H1 (cell line): ENCODE measurements at regions not wholly inside any gene's neighbourhood (a gene's known extent, or its start where the extent isn't known, plus 50 kb on each side); places are given as distances from the start of the nearest gene placed in this dataset.

Experiments used
- CBX8 ChIP-seq: fragments of 300-800, 300-1000 bp; sonication (generic); IDR thresholded peaks from 2 replicates; pipeline ENCODE4 v1.7.1; 2016; ENCODE audit warnings: low read depth, low read length, borderline replicate concordance
- CHD2 ChIP-seq: IDR thresholded peaks from 2 replicates; pipeline ENCODE4 v1.6.1; 2012; ENCODE audit warnings: low read length, improper control_type of control experiment
- CHD7 ChIP-seq: fragments of 300-600 bp; sonication (generic); IDR thresholded peaks from 2 replicates; pipeline ENCODE4 v1.7.1; 2012; ENCODE audit warnings: low read length, moderate library complexity, mild to moderate bottlenecking, inconsistent platforms; ENCODE audit not compliant: insufficient replicate concordance
- EP300 ChIP-seq, 2 experiments: IDR thresholded peaks; 1 replicate in 1 of 2; 2 replicates in 1 of 2; pipeline ENCODE4 v1.6.1; 2011 to 2012; ENCODE audit warnings: low read depth in 2 of 2, low read length in 2 of 2, mild to moderate bottlenecking in 2 of 2, borderline replicate concordance in 1 of 2, inconsistent platforms in 1 of 2, moderate library complexity in 1 of 2

- TF ChIP-seq CHD7 (no peak), EP300 (IDR thresholded peaks at IDR 0.05; ENCODE audit: borderline replicate concordance in 1 of 2, low read depth in 2 of 2, low read length in 2 of 2) (no peak), CHD2 (no peak), CBX8 (no peak)
Observed at GRCh38 chr3:189534531-189534930, 96.7 kb upstream of the TP63 start (continued).
